Right kidney (tissue), 1 donor: ENCODE measurements at regions not wholly inside any gene's neighbourhood (a gene's known extent, or its start where the extent isn't known, plus 50 kb on each side); places are given as distances from the start of the nearest gene placed in this dataset.

Source experiments
- DNase-seq: peaks from one replicate; pipeline ENCODE4 v3.0.0-alpha.2; 2016

DNA sequence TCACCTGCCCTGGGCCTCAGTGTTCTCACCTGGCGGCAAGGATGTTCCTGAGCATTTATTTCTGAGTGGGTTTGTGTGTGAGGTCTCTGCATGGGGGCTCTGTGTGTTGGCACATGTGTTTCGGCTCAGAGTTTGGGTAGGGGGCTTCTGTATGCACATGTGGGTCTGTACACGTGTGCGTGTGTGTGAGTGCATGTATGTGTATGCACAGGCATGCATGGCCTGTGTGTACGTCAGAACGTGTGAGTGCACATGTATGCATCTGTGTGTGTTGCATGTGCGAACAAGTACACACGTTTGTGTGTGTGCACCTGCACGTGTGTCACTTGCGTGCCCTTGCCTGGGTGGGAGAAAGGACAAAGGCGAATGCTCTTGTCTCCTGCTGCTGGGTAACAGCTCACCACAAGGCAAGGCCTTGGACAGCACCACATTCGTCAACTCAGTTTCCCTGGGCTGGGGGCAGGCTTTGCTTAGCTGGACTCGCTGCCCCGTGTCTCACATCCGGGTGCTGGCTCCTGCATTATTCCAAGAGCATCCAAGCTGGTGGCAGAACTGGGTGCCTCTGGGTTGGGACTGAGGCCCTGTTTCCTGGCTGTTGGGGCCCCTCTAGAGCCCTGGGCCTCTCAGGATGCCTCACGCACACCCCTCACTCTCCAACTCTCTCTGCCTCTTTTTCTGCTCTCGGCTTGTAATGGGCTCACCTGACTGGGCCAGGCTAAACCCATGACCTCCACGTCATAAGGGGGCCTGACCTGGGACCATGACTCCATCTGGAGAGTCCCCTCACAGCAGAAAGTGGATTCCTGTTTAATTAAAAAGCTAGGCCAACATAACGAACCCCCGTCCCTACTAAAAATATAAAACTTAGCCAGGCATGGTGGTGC is 153.6 kb upstream of the C14orf180 start:
- DNase-seq = no peak

DNA sequence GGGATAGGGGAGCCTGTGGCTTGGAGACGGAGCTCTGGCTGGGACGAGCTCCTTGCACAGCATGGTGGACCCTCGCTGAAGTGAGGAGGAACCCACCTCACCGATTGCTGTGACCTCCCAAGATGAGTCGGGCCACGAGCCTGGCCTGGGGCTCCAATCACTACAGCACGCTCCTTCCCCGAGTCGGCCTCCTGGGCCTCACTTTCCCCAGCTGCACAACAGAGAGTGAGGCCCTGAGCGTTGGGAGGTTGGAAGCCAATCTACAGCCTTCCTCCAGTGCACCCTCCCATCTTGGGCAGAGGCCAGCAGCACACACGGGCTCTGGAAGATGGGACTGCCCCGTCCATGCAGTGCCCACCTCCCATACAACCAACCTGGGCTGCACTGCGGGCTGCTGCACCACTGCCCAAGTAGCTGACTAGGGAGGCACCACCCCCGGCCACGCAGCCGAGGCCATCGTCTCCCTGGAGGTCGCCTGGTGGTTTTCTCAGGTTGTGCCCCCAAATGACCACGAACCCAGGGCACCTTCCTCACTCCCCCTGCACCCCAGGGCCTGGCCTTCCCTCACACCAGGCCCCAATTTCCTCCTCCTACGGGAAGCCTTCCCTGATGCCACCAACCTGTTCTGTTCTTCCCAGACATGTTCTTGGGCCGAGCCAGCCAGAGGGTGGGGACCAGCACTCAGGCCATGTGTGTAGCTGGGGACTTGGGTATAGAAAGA is 152.3 kb upstream of the C14orf180 start:
- no peak for DNase-seq

DNA sequence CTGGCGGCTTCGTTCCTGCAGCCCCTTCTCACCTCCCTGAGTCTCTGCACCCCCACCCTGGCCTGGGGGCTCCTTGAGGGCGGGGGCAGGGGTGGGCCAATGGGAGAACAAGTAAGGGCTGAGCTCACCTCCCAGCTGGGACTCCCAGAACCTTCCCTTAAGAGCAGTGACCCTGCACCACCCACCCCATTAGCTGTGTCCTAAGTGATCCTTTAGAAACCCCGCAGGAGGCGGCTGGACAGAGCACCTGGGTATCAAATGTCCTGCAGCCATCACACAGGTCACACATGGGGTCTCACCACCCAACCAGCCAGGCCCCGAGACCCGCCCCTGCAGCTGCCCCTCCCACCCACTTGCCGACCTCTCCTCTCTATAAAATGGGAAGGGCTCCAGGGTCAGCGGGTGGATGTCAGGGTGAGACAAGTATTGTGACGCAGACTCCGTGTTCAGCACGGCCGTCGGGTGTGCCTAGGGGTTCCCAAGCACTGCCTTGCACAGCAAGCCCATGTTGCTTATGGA is 151.2 kb upstream of the C14orf180 start:
- DNase-seq = no peak

DNA sequence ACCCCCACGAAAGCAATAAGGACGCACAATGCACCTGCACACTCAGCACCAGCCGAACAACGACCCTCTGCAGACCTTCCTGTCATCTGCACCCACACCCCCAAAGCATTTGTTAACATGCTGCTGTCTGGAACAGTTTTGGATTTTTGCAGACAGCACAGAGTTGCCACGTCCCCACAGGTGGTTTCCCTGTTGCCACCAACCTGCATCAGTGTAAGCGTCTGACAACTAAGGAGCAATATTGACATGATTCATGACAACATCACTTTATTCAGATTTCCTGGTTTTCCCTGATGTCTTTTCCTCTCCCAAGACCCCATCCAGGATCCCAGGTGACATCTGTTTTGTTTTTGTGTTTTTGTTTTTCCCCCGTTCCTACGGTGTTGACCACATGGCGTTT is 150.7 kb upstream of the C14orf180 start:
- no peak for DNase-seq

DNA sequence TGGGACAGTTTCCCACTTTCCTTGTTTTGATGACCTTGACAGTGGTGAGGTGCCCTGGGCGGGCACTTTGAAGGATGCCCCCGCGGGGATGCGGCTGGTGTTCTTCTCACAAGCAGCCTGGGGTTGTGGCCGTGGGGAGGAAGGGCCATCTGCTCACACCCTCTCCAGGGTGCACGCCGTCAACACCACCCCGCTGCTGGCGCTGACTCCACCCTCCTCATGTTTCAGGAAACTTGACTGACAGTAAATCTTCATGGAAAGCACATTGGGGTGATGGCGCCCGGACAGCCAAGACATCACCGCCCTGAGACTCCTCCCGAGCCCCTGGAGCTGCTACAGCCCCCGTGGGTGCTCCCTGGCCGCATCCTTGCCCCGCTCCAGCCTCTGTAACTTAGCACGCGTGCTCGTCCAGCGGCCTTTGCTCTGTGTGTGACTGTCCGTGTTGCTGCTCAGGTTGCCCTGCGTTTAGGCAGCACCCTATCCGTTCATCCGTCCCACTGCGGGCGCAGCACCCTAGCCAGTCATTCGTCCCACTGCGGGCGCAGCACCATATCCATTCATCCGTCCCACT is 150.2 kb upstream of the C14orf180 start:
- DNase-seq = no peak

- no peak for DNase-seq
These were observed 148.1 kb upstream of the C14orf180 start for GRCh38 chr14:104431351-104431928.

DNA sequence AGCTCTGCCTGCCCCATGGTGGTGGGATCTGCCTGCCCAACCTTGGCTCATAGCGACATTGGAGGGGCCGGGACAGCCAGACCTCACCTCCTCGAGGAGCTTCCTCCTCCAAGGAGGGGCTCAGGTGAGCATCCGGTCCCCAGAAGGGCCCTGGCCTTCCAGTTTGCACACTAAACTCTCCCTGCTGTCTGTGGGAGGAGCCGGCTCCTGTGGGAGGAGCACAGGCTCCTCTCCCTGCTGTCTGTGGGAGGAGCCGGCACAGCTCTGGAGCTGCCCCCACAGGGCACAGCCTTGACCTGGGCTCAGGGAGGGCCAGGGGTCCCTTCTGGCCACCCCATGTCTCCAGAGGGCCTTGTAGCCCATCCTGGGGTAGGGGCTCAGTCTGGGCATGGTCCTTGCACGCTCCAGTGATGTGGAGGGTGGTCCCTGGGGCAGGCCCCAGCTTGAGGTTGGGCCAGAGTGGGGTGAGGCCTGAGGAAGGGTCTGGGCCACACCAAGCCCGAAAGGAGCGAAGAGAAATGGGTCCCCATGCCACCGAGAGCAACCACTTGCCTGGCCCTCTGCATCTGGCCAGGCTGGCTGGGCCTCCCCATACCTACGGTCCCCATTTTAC is 147.5 kb upstream of the C14orf180 start:
- no peak for DNase-seq

DNA sequence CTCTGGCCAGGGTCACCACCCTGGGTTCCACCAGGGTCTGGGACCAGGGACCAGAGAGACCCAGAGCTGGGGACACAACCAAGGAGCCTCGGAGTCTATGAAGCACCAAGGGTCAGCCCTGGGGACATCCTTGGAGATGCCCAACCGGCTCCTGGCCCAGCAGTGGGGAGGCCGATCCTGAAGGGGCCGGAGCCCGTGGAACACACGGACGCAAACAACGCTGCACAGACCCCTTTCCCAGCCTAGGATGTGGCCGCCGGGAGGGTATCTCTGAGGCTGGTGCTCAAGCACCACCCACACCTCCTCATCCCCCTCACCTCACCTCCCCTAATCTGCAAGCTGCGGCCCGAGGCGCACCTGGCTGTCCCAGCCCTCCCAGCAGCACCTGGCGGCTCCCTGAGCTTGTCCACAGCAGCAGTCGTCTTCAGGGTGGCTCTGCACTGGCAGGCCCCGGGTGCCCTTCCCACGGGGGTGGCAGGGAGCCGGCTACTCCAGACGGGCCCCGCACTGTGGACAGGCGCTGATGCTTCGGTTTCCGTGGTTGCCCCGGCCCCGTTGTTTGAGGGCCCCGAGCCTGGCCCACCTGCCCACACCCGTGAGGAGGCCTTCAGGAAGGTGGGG is 146.8 kb upstream of the C14orf180 start:
- no peak for DNase-seq

DNA sequence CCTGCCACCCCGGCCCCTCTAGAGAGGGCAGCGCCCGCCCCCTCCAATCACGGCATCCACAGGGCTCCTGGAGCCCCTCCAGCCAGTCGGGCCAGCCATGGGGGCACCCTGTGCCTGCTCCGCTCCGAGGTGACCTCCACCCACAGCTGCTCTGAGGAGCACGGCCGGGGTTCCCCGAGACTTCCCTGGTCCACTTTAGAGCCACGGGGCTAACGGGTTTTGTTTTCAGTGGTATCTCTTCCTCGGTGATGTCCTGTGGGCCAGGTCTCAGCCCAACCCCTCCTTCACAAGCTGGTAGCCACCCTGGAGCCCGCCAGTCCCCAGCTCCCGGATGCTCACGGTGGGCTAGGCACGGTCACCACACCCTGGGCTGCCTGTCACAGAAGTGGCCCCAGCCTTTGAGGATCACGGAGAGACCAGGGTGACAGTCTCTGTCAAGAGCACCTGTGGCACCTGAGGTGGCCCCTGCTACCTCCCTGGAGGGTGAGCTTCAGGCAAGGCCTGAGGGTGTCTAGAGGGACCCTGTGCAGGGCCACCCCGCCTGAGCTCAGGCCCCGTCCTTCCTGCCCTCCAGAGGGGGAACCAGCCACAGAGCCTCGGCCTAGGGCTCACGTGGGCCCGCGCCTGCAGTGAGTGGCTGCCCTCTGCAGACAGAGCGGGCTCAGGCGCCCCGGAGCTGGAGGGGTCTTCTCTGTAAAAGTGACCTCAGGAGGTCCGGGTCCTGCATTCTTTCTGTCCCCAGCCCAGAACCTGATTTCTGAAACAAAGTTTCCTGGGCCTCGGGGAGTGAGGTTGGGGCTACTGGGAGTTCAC is 146.0 kb upstream of the C14orf180 start:
- no peak for DNase-seq

GRCh38 chr14:104434214-104435076 is 145.1 kb upstream of the C14orf180 start:
- no peak for DNase-seq

DNA sequence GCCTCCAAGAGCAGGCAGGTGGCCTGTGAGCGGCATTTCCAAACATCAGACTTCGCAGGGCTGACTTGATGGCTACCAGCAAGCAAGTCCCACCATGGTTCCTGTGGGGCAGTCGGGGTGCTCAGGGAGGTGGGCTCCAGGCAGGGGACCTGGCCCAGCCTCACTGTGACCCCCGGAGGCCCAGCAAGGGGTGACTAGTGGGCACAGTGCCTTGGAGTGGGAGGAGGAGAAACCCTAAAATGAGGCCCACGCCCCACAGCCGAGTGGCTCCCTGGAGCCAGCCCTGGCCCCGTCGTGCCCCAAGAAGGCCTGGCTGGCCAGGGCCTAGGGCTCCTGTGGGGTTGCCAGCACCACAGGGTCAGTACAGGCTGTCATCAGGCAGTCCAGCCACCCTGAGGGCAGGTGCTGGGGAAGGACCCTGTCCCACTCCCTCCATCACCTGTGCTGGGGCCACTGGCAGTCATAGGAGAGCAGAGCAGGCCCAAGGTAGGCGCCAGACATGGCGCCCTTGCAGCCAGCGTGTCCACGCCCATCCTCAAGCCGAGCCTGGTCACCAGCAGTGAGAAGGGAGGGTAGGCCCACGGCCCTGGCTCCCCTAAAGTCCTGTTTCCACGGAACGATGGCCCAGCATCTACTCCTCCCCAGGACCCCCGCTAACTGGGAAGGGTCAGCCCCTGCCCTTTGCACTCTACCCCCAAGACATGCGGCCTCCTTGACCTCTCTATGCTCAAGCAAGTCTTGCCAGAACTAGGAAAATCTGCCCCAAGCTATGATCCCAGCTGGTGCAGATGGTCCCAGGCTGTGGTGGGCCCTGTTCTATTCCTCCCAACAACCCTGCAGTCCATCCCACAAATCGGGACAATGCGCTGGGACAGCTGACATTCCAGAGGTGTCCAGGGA is 144.2 kb upstream of the C14orf180 start:
- no peak for DNase-seq

DNA sequence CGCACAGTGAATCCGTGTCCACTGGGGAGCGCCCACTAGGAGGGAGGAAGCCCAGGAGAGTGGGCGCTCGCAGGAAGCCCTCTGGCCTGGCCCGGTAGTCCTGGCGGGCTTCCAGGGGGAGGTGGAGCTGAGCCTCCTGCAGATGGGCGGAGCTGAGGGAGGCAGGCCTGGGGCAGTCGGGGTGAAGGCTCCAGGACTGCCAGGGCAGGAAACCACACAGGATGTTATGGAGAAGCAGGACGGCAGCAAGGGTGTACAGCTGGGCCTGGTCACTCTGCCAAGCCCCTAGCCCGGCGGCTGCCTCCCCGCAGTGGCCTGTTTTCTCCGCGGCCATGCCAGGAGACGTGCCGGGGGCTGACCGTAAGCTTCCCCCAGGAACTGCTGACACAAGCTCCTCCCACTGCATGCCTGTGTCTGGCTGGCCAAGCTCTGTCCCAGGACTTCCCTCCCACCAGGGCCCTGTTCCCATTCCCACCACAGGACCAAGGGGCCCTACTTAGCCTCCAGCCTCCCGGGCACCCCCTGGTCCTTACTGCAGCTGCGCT is 143.4 kb upstream of the C14orf180 start:
- DNase-seq = peak; percentile 66

- DNase-seq = no peak
These were observed 142.5 kb upstream of the C14orf180 start for GRCh38 chr14:104436741-104437701.

DNA sequence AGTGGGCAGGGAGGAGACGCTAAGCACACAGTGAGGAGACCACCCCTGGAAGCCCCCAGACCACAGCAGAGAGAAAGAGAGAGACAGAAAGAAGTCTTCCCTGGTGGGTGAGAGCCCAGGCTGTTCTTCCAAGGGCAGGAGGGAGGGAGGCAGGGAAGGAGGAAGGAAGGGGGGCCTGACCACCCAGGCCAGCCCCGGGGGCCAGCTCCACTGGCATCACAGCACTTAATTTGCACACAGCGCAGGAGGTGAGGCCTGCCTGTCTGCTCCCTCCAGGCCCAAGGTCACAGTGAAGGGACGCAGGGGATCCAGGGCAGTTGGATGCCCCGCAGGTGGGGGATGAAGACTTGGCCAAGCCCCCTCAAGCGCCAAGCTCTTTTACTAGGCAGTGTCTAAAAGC is 141.9 kb upstream of the C14orf180 start:
- DNase-seq = no peak

DNA sequence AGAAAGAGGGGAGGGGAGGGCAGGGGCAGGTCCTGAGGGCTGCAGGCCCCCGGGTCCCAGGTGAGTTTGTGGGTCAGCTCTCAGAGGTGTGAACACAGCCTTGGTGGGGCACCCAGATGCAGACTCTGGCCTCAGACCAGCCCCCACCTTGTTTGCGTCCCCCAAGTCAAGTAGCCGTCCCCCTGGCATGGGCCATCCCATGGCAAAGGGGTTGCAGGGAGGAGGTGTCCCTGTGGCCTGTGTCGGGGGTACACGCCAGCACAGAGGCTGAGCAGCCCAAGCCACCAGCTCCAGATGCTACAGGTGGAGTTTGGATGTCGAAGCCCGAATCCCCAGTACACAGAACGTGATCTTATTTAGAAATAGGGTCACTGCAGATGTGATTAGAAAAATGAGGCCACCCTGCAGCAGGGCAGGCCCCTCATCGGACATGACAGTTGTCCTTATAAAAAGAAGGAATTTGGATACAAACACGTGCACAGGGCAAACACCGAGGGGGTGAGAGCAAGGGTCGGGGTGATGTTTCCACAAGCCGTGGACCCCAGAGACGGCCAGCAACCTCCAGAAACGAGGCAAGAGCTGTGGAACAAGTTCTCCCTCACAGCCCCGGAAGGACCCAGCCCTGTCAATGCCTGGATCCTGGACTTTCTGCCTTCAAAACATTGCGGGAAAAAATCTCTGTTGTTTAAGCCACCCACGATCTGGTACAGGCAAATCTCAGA is 141.2 kb upstream of the C14orf180 start:
- no peak for DNase-seq

- no peak for DNase-seq
These were observed 139.9 kb upstream of the C14orf180 start for GRCh38 chr14:104439625-104440024.
